ENCODE measurements at regions not wholly inside any gene's neighbourhood (a gene's known extent, or its start where the extent isn't known, plus 50 kb on each side); places are given as distances from the start of the nearest gene placed in this dataset.

DNA sequence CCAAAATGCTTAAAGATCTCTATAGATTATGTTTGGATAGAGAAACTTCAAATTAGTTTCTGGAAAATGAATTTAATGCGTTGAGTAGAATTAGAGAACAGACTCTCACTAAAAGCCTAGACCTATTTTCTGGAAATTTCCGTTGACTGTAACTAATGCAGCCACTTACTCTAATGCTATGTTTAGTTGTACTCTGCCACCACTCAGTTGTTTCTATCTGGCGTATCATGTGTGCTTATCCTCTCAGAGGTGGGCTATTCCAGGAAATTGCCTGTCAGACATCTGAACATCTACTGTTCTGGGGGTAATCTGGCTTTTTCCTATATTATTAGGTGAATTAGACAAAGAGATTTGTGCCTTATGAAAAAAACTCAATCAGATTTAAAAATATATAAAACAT lies 347.1 kb upstream of the FSTL5 start:
- TF ChIP-seq, protein P1, sequence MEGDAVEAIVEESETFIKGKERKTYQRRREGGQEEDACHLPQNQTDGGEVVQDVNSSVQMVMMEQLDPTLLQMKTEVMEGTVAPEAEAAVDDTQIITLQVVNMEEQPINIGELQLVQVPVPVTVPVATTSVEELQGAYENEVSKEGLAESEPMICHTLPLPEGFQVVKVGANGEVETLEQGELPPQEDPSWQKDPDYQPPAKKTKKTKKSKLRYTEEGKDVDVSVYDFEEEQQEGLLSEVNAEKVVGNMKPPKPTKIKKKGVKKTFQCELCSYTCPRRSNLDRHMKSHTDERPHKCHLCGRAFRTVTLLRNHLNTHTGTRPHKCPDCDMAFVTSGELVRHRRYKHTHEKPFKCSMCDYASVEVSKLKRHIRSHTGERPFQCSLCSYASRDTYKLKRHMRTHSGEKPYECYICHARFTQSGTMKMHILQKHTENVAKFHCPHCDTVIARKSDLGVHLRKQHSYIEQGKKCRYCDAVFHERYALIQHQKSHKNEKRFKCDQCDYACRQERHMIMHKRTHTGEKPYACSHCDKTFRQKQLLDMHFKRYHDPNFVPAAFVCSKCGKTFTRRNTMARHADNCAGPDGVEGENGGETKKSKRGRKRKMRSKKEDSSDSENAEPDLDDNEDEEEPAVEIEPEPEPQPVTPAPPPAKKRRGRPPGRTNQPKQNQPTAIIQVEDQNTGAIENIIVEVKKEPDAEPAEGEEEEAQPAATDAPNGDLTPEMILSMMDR (IDR thresholded peaks at IDR 0.05; ENCODE audit: low read depth, low read length): no peak
- no peak for TF ChIP-seq EZH2phosphoT487 (IDR thresholded peaks at IDR 0.05; ENCODE audit: low read depth)
- Histone ChIP-seq H3K9ac (ENCODE audit: low read length) (no peak overlapping the region), H3K79me2 (ENCODE audit: low read length) (no peaks in the 10 kb centered on the region), H3K36me3 (replicated peaks; ENCODE audit: low read depth, low read length) (no peaks in the 10 kb centered on the region), H4K20me1 (ENCODE audit: insufficient read depth, low read length) (no peaks in the 10 kb centered on the region), H2AFZ (ENCODE audit: low read depth, low read length) (no peak overlapping the region), H3K4me3 (ENCODE audit: low read length) (no peak overlapping the region), H3K9me3 (ENCODE audit: insufficient read depth, low read length) (no peaks in the 10 kb centered on the region), H3K27ac (ENCODE audit: low read length) (no peak overlapping the region), H3K27me3 (ENCODE audit: low read depth, low read length) (no peaks in the 10 kb centered on the region), H3K4me2 (ENCODE audit: low read length) (no peak overlapping the region), H3K4me1 (ENCODE audit: low read length) (no peaks in the 10 kb centered on the region)

GRCh38 chr4:162510115-162510514 lies 346.3 kb upstream of the FSTL5 start:
- Histone ChIP-seq H3K27ac (ENCODE audit: low read length) (no peak overlapping the region), H3K4me2 (ENCODE audit: low read length) (no peak overlapping the region), H4K20me1 (ENCODE audit: insufficient read depth, low read length) (no peaks in the 10 kb centered on the region), H3K4me3 (ENCODE audit: low read length) (no peak overlapping the region), H3K36me3 (replicated peaks; ENCODE audit: low read depth, low read length) (no peaks in the 10 kb centered on the region), H3K9ac (ENCODE audit: low read length) (no peak overlapping the region), H3K4me1 (ENCODE audit: low read length) (no peaks in the 10 kb centered on the region), H3K79me2 (ENCODE audit: low read length) (no peaks in the 10 kb centered on the region), H2AFZ (ENCODE audit: low read depth, low read length) (no peak overlapping the region), H3K27me3 (ENCODE audit: low read depth, low read length) (no peaks in the 10 kb centered on the region), H3K9me3 (ENCODE audit: insufficient read depth, low read length) (no peaks in the 10 kb centered on the region)
- no peak for TF ChIP-seq EZH2phosphoT487 (IDR thresholded peaks at IDR 0.05; ENCODE audit: low read depth)
- TF ChIP-seq, protein P1 (IDR thresholded peaks at IDR 0.05; ENCODE audit: low read depth, low read length): no peak

- H3K36me3 ChIP-seq (replicated peaks; ENCODE audit: low read depth, low read length): no peaks in the 10 kb centered on the region
- no peak overlapping the region for H3K4me3 ChIP-seq (ENCODE audit: low read length)
- H3K27ac ChIP-seq (ENCODE audit: low read length): no peak overlapping the region
- no peaks in the 10 kb centered on the region for H4K20me1 ChIP-seq (ENCODE audit: insufficient read depth, low read length)
- no peaks in the 10 kb centered on the region for H3K79me2 ChIP-seq (ENCODE audit: low read length)
- no peak overlapping the region for H3K9ac ChIP-seq (ENCODE audit: low read length)
- no peak overlapping the region for H2AFZ ChIP-seq (ENCODE audit: low read depth, low read length)
- TF ChIP-seq EZH2phosphoT487 (IDR thresholded peaks at IDR 0.05; ENCODE audit: low read depth): no peak
- TF ChIP-seq, protein P1 (IDR thresholded peaks at IDR 0.05; ENCODE audit: low read depth, low read length): no peak
- no peaks in the 10 kb centered on the region for H3K27me3 ChIP-seq (ENCODE audit: low read depth, low read length)
- no peaks in the 10 kb centered on the region for H3K9me3 ChIP-seq (ENCODE audit: insufficient read depth, low read length)
- no peaks in the 10 kb centered on the region for H3K4me1 ChIP-seq (ENCODE audit: low read length)
- no peak overlapping the region for H3K4me2 ChIP-seq (ENCODE audit: low read length)
Observed at GRCh38 chr4:162509333-162509732, 345.5 kb upstream of the FSTL5 start.

DNA sequence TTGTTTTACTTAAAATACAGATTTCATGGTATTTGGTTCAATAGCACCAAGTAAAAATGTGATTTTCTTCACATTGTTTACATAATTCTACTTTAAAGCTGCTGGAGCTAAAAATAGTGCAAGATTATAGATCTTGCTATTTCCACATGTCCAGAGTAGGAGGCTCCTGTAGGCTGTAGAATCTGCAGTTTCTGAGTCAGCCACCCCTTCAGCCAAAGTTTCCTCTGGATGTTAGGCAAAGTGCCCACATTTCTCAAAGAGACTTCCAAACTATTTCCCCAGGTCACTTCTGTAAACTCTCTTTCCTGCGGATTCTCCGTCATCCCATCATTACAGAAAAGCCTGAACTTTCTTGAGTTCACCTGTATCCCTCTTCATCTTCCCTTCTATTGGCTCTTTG lies 342.5 kb upstream of the FSTL5 start:
- no peaks in the 10 kb centered on the region for H4K20me1 ChIP-seq (ENCODE audit: insufficient read depth, low read length)
- no peaks in the 10 kb centered on the region for H3K79me2 ChIP-seq (ENCODE audit: low read length)
- H3K9me3 ChIP-seq (ENCODE audit: insufficient read depth, low read length): no peaks in the 10 kb centered on the region
- no peak overlapping the region for H3K9ac ChIP-seq (ENCODE audit: low read length)
- no peak overlapping the region for H3K27ac ChIP-seq (ENCODE audit: low read length)
- H3K4me1 ChIP-seq (ENCODE audit: low read length): no peaks in the 10 kb centered on the region
- no peak for TF ChIP-seq EZH2phosphoT487 (IDR thresholded peaks at IDR 0.05; ENCODE audit: low read depth)
- TF ChIP-seq, protein P1 (IDR thresholded peaks at IDR 0.05; ENCODE audit: low read depth, low read length): no peak
- no peak overlapping the region for H3K4me2 ChIP-seq (ENCODE audit: low read length)
- H3K36me3 ChIP-seq (replicated peaks; ENCODE audit: low read depth, low read length): no peaks in the 10 kb centered on the region
- no peak overlapping the region for H2AFZ ChIP-seq (ENCODE audit: low read depth, low read length)
- H3K27me3 ChIP-seq (ENCODE audit: low read depth, low read length): no peaks in the 10 kb centered on the region
- no peak overlapping the region for H3K4me3 ChIP-seq (ENCODE audit: low read length)
